Activated CD8-positive, alpha-beta memory T cell treated with anti-CD3 and anti-CD28 coated beads for 24 hours (primary cell): ENCODE measurements at regions not wholly inside any gene's neighbourhood (a gene's known extent, or its start where the extent isn't known, plus 50 kb on each side); places are given as distances from the start of the nearest gene placed in this dataset.
"Not testable (repeated sequence)": the region's sequence is repeated elsewhere in the genome, so short reads cannot be mapped to it uniquely, and the experiment has no call there.

Experiments used
- DNase-seq: peaks from one replicate; pipeline ENCODE4 v3.0.0-alpha.2; 2020

DNA sequence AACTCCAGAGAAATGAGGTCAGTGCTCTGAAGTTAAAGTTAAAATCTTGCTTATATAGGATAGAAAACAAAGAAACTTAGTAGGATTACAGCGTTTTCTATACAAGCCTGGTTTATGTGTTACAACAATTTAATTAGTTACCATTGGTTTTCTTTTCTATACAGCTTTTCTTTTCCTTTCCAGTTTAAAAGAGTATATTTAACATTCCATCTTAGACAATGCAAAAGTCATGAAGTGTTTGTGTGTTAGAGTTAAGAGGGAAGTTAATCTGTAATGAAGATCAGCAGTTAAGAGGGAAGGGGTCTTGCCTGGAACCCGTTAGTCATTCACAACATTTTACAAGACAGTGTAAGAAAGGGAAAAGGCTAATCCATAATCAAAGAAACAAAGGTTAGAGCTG, 338.3 kb downstream of the OTUD1 start:
- no peak for DNase-seq

DNA sequence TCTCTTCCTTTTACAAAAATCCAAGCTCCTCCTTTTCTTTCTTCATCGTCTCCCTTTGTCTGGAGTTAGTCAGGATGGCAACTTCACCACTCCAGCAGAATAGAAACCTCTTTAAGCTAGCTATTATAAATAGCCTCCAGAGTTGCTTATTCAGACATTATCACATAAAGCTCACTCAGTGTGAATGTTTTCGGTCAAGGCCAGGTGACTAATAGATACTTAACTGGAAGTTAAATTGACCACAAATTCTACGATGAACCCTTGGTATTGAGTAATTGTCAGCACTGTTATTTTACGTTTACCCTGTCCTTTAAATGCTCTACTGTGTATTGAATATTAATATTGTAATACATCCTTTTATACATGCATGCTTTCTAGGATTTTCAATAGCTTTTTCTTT, 340.4 kb downstream of the OTUD1 start:
- no peak for DNase-seq

DNA sequence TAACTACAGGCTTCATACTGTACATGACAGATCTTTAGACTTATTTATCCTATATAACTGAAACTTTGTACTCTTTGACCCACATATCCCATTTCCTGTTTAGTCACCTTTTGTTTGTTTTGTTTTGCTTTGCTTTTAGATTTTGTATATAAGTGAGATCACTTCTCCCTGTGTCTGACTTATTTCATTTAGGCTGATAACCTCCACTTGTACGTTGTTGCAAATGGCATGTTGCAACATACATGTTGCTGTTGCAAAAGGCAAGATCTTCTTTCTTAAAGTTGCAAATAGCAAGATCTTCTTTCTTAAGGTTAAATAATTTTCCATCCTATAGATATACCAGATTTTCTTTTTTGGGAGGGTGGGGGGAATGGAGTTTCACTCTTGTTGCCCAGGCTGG, 341.5 kb downstream of the OTUD1 start:
- no peak for DNase-seq

DNA sequence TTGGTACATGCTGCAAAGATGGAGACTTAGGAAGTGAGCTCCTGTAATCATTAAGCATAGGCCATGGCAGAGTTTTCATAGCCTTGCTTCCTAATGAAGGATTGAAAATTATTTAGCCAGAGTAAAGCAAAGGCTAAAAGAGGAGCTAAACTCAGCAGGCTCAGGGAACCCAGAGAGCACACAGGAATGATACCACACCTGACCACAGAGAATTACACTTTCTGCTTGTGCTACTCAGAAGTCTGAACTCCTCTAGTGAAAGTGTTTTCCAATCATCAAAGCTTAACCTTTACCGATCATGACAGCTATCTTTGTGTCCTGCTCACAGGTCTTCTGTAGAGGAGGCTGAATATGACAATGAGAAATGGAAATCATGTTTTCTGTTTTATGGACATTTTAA, 347.7 kb downstream of the OTUD1 start:
- no peak for DNase-seq

DNA sequence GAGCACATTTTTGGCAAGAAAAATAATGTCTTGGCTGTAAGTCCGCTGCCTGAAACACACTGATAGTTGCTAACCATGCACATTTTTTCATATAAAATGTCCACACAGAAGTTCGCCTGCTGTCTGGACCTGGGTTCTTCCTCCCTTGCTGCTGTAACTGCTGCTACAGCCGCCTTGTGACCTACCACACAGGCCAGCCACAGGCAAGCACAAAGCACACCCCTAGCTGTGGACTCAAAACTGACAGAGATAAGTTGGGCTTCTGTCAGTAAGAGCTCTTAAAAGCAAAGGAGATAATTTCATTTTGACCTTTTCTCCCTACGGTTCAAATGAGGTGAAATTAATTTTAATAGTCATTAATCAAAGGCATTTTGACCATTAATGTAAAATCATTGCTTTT, 354.7 kb downstream of the OTUD1 start:
- no peak for DNase-seq

DNA sequence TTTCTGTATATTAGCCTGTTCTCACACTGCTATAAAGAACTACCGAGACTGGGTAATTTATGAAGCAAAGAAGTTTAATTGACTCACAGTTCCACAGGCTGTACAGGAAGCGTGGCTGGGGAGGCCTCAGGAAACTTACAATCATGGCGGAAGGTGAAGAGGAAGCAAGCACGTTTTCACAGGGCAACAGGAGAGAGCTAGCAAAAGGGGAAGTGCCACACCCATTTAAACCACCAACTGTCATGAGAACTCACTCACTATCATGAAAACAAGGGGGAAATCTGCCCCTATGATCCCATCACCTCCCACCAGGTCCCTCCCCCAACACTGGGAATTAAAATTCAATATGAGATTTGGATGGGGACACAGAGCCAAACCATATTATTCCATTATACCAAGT, 358.6 kb downstream of the OTUD1 start:
- DNase-seq, result not testable (repeated sequence)

DNA sequence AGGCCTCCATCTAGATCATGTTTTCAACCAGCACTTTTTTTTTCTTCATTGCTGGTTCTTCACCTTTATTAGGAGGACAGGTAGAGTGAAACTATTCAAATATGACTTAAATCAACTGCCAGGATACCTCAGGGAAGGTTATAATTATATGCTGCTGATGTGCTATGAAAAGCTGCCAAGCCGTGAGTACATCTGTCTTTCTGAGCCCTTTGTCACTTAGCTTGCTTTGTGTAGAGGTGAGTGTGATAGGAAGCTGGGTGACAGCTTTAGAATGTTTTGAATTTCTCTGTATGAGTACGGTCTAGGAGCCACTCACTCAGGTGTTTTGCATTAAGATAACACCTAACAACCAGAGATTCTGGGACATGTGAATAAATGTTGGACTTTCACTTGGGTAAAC, 365.2 kb downstream of the OTUD1 start:
- no peak for DNase-seq

DNA sequence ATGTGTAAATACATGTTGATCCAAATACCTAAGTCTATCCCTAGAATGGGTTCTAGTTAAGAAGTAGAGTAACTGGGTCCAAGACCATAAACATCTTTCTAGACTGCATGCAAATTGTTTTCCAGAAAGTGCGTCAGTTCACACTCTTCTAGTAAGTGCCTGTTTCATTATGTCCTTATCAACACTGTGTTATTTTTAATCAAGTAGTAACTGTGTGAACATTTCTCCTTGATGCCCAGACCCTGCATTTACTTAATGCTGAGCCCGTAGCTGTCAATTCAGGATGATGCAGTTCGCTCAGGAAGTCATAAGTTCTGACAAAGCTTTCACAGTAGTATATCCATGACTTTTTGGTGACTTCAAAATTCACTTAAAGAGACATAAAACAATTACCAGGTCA, 374.8 kb downstream of the OTUD1 start:
- DNase-seq, result no peak

DNA sequence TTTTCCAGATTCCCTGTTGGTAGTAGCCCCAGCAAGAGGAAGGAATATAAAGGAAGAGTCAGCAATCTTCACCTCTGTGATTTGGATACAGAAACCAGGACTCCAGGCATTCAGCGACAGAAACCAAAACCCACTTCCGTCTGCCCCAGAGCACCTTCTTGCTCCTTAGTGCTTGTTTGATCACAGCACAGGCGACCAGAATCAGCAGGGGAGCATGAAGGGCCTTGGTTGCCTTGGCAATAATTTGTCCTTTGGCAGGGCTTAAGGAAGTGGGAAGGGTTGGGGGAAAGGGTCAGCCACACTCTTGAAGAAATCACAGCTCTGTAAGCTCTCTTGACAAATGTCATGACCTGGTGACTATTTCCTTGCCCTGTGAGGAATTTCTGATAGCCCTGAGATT, 379.6 kb downstream of the OTUD1 start:
- DNase-seq, result no peak

DNA sequence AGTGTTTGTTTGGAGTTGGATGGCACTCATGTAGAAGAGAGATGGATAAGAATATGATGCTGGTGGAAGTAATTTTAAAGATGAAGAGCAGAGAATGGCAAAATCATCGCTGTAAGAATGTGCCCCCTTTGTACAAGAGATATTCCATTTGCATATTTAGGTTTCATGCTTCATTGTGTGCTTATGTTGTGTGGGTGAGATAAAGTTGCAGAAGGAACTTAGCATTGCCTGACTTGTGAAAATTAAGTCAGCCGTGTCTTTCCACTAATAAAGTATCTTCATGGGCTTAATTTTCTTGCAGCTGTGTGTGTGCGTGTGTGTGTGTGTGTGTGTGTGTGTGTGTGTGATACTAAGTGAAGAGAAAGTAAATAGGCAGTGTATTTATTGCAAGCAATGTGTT, 381.9 kb downstream of the OTUD1 start:
- no peak for DNase-seq

DNA sequence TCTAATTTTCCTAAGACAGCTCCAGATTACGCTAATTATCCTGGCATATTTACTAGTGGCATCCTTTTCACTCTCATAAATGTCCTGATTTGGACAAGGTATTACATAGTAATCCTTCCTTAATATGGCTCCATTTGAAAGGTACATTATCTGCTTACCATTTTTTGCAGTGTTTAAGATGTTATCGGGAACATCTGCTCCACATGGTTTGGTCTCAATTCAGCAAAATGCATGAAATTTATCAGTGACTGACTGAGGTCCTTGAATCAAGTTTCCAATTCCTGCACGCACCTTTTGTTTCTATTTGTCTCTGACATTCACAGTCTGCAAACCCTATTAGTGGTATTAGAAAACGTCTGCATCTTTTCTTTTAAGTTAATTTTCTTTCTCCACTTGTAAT, 384.1 kb upstream of the KIAA1217 start:
- DNase-seq, result no peak

DNA sequence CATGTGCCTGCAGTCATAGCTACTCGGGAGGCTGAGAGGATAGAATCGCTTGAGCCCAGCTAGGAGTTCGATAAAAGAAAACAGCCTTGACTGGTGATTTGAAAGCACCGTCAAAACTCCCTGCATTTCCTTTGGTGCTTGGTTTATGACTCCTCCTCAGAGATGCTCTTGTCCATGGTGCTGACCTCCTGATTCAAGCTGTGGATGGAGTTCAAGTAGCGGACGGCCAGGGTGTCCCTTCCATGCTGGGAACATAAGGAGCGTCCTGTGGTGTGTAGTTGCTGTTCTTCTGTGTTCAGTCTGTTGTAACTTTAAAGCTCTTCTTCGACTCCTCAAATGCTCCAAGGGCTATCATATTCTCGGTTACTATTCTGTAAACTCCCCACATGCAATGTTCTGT, 382.5 kb upstream of the KIAA1217 start:
- DNase-seq, result no peak

DNA sequence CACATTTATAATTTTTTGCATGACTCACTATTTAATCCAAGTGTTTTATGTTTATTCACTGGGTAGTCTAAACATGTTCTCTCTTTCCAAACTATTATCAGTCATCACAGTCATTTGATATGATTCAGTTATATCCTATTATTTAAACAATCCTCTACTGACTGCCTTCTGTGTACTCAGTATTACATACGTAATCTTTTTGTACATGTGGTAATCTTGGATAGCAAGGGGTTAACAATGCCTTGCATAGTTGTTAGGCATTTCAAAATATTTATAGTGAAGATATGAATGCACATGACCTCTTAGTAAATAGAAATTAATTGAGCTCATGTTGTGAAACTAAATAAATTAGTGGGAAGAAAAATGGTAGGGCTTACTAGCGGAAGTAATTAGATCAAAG, 379.4 kb upstream of the KIAA1217 start:
- DNase-seq, result no peak

DNA sequence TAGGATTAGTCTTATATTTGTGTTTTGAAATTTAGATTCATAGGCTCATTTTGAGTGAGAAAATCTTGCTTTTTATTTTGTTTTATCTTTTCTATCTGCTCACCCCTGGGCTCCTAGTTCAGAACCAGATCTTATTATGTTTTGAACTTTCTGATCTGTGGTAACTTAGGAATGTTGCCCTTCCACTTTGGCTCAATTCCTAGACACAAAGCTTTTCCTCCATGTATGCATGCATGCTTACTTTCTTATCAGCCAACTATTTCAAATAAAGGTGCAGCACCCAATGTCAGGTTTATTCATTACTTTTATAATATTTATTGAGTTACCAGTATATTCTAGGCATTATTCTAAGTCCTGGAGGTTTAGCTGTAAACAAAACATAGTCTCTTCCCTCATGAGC, 374.8 kb upstream of the KIAA1217 start:
- DNase-seq, result no peak

DNA sequence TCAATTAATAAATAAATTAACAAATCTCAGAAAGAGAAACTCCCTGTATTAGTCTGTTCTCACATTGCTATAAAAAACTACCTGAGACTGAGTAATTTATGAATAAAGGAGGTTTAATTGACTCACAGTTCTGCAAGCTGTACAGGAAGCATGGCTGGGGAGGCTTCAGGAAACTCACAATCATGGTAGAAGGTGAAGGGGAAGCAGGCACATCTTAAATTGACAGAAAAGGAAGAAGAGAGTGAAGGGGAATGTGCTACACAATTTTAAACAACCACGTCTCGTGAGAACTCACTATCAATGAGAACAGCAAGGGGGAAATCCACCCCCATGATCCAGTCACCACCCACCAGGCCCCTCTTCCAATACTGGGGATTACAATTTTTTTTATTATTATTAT, 358.3 kb upstream of the KIAA1217 start:
- DNase-seq, result no peak

DNA sequence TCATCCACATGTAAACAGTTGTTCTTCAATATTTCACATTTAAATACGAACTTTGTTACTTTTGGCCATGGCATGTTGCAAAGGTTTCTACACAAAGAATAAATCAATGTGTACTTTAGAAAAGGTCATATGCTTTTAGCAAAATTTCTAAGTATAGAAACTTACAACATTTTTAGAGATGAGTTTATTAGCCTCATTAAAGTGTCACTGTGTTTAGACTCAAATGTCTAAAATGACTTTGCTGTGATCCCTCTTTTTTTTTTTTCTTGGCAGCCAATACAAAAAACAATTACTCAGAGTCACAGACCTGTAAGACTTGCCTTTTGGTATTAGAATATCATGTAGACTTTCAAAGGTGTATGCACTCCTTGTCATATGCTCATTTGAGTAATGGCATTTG, 349.3 kb upstream of the KIAA1217 start:
- DNase-seq, result no peak

DNA sequence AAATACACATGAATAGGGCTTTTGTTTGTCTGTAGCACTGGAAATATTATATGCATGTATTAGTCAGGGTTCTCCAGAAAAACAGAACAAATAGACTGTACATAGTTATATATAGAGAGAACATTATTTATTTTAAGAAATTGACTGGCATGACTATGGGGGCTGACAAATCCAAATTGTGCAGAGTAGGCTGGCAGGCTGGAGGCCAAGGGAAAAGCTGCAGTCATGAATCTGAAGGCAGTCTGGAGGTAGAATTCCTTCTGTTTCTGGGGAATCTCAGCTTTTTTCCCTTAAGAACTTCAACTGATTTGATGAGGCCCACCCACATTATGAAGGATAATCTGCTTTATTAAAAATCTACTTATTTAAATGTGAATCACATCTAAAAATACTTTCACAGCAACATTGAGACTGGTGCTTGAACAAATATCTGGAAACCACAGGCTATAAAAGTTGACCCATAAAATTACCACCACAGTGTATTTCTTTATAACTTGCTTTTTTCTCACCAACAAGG, 344.2 kb upstream of the KIAA1217 start:
- no peak for DNase-seq

DNA sequence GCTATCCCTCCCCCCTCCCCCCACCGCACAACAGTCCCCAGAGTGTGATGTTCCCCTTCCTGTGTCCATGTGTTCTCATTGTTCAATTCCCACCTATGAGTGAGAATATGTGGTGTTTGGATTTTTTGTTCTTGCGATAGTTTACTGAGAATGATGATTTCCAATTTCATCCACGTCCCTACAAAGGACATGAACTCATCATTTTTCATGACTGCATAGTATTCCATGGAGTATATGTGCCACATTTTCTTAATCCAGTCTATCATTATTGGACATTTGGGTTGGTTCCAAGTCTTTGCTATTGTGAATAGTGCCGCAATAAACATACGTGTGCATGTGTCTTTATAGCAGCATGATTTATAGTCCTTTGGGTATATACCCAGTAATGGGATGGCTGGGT, 342.0 kb upstream of the KIAA1217 start:
- not testable (repeated sequence) for DNase-seq

DNA sequence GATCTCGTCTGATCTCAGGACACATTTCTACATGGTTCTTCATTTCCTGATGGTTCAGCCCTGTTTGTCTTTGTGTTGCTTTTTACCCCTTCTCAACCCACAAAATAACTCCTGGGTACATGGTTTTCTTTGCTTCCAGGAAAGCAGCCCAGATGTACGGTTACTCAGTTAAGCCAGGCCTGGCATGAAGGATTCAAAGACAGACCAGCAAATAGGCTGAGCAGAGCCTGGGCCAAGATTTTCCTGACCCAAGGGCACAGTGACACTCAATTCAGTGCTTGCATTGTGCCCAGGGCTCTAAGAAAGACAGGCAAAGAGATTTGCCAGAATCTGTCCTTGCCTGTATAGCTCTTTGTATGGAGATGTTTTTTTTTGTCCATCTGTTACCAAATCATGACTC, 340.8 kb upstream of the KIAA1217 start:
- no peak for DNase-seq

DNA sequence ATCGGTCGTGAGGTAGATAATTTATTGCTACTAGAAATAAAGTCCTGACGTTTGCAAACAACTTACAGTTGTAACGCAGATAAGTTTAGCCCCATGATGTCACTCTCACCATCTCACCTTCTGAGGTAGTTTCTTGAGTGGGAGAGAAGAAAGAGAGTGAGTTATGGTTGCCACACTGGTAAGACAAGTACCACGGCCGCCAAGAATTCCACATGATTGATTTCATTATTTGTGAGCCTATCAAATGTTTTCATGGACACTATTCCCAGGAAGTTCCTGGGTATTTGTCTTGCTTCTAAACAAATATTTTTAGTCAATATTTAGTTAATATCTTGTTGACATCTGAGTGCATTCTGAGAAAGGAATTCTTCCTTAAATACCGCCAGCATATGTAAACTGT, 339.4 kb upstream of the KIAA1217 start:
- DNase-seq, result no peak

DNA sequence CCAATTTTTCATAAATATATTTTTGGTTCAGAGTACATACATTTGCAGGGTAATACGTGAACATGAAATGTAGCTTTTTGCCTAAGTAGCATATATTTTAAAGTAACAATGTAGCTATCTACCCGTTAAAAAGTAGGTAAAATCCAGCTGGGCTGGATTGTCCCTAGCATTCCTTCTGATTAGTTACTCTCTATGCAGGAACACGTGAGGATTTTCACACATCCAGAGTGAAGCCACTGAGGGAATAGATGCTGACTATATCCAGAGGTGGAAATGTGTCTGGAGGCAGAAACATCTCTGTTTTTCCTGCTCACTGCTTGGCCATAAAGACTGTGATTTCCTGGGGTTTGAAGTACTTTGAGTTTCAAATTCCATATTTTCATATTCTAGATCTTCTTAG, 338.9 kb upstream of the KIAA1217 start:
- no peak for DNase-seq

DNA sequence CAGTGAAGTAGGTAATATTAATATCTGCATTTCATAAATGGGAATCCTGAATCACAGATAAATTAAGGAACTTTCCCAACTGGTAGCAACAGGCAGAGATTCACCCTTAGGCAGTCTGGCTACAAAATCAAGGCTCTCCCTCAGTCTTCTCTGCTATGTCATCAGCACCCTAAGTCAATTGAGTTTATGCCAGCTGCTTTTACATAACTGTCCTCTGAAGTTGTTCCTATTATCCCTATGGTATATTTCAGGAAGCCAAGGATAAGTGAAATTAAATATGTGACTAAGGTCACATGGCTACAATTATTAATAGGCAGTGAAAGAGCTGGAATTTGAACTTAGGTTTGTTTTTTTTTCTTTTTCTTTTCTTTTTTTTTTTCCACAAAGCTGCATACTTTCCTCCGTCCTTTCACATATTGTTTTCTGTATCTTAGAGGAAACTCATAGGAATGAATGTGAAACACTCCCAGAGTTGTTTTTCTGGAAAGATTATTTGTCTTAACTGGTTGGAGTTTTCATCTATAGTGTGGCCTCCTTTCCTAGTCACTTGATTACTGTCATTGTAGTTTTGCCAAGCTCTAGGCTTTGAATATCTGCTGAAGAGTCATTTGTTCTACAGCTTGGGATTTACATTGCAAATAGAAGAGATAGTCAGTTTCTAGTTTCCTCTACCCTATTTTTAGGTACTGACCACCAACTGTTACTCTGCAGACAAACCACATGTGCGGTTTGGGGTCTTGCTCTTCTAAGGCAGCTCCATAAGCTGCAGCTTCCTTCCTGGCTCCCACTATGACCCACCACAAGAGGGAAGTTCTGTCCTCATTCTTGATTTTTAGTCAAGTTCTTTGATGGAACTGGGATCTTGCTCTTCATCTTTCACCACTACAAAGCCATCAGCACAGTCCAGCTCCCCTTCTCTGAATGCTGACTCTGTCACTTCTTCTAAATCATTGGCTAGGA, 338.0 kb upstream of the KIAA1217 start:
- no peak for DNase-seq

DNA sequence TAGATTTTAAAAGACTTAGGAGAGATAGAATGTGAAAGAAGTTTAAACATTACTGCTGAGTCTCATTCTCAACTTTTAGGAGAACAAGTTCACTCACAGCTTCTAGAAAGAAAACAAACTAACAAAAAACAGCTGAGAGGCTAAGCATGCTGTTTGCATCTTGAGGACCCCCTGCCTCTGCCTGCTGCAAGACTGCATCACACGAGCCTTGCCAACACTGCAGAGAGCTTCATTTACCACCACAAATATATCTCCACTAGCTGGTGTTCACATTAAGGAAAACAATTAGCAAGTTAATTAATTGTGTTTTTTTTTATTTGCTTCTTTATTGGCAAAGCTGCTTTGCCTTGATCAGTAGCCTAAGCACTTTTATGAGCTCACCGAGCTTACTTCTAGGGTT, 336.6 kb upstream of the KIAA1217 start:
- DNase-seq, result no peak

DNA sequence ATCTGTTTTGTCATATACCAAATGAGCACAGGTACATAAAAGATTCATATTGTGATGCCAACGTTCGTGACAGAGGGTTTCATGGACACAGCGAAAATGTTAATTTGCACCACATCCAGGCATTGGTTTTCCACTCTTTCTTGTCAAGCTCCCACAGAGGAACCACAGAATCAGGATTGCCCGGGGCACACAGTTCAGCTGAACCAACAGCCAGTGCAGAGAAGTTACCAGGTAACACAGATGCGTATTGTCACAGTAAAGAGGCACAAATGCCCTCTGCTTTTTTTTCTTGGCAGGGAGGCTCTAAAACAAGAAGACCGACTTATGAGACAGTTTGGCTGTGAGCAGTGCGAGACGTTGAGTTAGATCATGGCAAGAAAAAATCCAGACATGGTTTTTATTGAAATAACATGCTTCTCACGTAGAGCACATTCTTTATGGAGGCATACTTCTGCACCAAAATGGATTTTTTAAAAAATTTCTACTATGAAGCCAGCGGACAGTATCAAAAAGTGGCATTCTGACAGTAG, 331.1 kb upstream of the KIAA1217 start:
- no peak for DNase-seq

DNA sequence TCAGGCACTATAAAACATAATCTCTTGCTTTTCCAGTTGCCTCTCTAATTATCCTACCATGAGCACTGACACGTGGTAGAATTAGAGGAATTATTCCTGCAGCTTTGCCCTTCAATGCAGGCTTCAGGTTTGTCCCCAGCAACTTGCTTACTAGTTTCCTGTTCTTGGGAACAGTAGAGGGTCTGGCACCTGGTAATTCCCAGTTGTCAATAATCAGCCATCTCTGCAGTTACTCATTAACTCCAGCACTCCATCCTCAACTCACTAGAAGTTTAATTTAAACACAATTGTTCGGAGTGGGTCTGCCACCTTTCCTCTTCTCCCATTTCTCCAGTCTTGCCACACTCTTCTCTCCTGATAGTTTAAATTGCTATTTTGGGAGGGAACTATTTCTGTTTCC, 324.3 kb upstream of the KIAA1217 start:
- DNase-seq, result no peak
